ENCODE measurements at regions not wholly inside any gene's neighbourhood (a gene's known extent, or its start where the extent isn't known, plus 50 kb on each side); places are given as distances from the start of the nearest gene placed in this dataset.
"Not testable (repeated sequence)": the region's sequence is repeated elsewhere in the genome, so short reads cannot be mapped to it uniquely, and the experiment has no call there.

DNA sequence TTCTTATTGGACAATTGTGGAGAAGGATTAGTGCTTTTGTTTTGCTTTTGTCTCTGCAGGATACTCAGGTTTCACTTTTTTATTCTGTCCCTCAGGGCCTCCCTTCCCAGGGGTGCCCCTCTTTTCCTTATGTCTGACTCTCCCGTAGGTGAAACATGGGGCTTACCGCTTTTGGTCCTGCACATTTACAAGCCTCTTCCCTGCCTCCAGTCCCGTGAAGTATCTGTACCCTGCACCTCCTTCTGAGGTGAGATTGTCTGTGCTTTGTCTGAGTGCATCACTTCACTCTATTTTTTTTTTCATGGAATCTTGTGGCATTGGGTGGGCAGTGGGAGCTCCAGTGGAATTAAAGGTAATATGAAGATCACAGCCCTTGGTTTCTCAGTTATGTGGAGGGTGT is 758.1 kb upstream of the TPTE start:
- WGBS (ENCODE audit: insufficient coverage, low lambda C conversion rate), result 61% methylated on average over 3 of the region's 3 CpGs
- H3K4me1 ChIP-seq (ENCODE audit: control insufficient read depth, insufficient read depth, low read length), result no peaks in the 10 kb centered on the region
- H3K27ac ChIP-seq (ENCODE audit: low read length), result no peak overlapping the region
- no peak overlapping the region for H3K4me3 ChIP-seq (ENCODE audit: low read length)
- H3K27me3 ChIP-seq (ENCODE audit: control insufficient read depth, insufficient read depth, low read length), result no peaks in the 10 kb centered on the region
- no peaks in the 10 kb centered on the region for H3K36me3 ChIP-seq (ENCODE audit: control insufficient read depth, insufficient read depth, low read length)
- peaks cover 20% of the 10 kb centered on the region for H3K9me3 ChIP-seq (ENCODE audit: control insufficient read depth, low read depth, low read length)
- DNase-seq, result no peak

GRCh38 chr21:9763807-9764206 is 757.6 kb upstream of the TPTE start:
- WGBS (ENCODE audit: insufficient coverage, low lambda C conversion rate), result 60% methylated on average over 1 of the region's 4 CpGs
- H3K9me3 ChIP-seq (ENCODE audit: control insufficient read depth, low read depth, low read length), result peaks cover 23% of the 10 kb centered on the region
- no peak for DNase-seq
- no peaks in the 10 kb centered on the region for H3K4me1 ChIP-seq (ENCODE audit: control insufficient read depth, insufficient read depth, low read length)
- H3K27ac ChIP-seq (ENCODE audit: low read length), result no peak overlapping the region
- H3K36me3 ChIP-seq (ENCODE audit: control insufficient read depth, insufficient read depth, low read length), result no peaks in the 10 kb centered on the region
- no peak overlapping the region for H3K4me3 ChIP-seq (ENCODE audit: low read length)
- no peaks in the 10 kb centered on the region for H3K27me3 ChIP-seq (ENCODE audit: control insufficient read depth, insufficient read depth, low read length)

DNA sequence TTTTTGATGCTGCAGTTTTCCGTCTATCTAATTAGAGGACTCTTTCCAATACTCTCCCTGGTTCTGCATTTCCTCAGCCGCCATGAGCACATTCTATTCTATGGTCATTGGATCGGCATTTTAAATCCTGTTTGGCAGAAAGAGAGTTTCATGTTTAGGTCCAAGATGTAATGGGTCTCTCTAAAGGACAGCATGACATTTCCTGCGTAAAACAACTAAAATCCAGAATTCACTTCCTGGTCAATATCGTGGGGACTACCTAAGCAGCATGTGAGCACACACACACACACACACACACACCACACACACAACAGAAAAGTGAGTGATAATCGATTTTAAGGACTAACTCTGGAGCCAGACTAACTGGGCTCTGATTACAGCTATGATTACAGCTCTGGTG is 757.1 kb upstream of the TPTE start:
- DNase-seq; H3K36me3 ChIP-seq (ENCODE audit: control insufficient read depth, insufficient read depth, low read length); H3K4me3 ChIP-seq (ENCODE audit: low read length); H3K27me3 ChIP-seq (ENCODE audit: control insufficient read depth, insufficient read depth, low read length); H3K27ac ChIP-seq (ENCODE audit: low read length); H3K4me1 ChIP-seq (ENCODE audit: control insufficient read depth, insufficient read depth, low read length): not testable (repeated sequence)
- H3K9me3 ChIP-seq (ENCODE audit: control insufficient read depth, low read depth, low read length), result peaks cover 20% of the 10 kb centered on the region
- 84% methylated on average over 3 of the region's 6 CpGs for WGBS (ENCODE audit: insufficient coverage, low lambda C conversion rate)

DNA sequence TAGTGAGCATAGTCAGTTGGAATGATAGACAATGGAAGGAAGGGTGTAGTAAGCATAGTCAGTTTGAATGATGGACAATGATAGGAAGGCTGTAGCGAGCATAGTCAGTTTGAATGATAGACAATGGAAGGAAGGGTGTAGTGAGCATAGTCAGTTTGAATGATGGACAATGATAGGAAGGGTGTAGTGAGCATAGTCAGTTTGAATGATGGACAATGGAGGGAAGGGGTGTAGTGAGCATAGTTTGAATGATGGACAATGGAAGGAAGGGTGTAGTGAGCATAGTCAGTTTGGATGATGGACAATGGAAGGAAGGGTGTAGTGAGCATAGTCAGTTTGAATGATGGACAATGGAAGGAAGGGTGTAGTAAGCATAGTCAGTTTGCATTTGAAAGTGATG is 755.8 kb upstream of the TPTE start:
- not testable (repeated sequence) for H3K27me3 ChIP-seq (ENCODE audit: control insufficient read depth, insufficient read depth, low read length); DNase-seq; H3K4me3 ChIP-seq (ENCODE audit: low read length); H3K4me1 ChIP-seq (ENCODE audit: control insufficient read depth, insufficient read depth, low read length); H3K36me3 ChIP-seq (ENCODE audit: control insufficient read depth, insufficient read depth, low read length); H3K27ac ChIP-seq (ENCODE audit: low read length)
- 36% methylated on average over 1 of the region's 1 CpG for WGBS (ENCODE audit: insufficient coverage, low lambda C conversion rate)
- H3K9me3 ChIP-seq (ENCODE audit: control insufficient read depth, low read depth, low read length), result peaks cover 20% of the 10 kb centered on the region

GRCh38 chr21:9766890-9767591 is 754.3 kb upstream of the TPTE start:
- H3K9me3 ChIP-seq (ENCODE audit: control insufficient read depth, low read depth, low read length), result peaks cover 20% of the 10 kb centered on the region
- H3K27me3 ChIP-seq (ENCODE audit: control insufficient read depth, insufficient read depth, low read length); DNase-seq; H3K4me3 ChIP-seq (ENCODE audit: low read length); H3K4me1 ChIP-seq (ENCODE audit: control insufficient read depth, insufficient read depth, low read length); H3K36me3 ChIP-seq (ENCODE audit: control insufficient read depth, insufficient read depth, low read length); H3K27ac ChIP-seq (ENCODE audit: low read length): not testable (repeated sequence)
- WGBS (ENCODE audit: insufficient coverage, low lambda C conversion rate), result 76% methylated on average over 6 of the region's 19 CpGs

DNA sequence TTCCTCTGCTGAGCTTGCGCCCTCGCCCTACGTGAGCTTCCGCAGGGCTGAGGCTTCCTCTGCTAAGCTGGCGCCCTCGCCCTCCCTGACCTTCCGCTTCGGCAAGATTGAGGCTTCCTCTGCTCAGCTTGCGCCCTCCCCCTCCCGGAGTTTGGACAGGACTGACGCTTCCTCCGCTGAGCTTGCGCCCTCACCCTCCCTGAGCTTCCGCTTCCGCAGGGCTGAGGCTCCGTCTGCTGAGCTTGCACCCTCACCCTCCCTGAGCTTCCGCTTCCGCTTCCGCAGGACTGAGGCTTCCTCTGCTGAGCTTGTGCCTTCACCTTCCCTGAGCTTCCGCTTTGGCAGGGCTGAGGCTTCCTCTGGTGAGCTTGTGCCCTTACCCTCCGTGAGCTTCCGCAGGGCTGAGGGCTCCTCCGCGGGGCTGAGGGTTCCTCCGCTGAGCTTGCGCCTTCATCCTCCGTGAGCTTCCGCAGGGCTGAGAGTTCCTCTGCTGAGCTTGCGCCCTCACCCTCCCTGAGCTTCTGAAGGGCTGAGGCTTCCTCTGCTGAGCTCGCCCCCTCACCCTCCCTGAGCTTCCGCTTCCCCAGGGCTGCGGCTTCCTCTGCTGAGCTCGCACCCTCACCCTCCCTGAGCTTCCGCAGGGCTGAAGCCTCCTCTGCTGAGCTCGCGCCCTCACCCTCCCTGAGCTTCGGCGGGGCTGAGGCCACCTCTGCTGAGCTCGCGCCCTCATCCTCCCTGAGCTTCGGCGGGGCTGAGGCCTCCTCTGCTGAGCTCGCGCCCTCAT is 753.6 kb upstream of the TPTE start:
- WGBS (ENCODE audit: insufficient coverage, low lambda C conversion rate), result 79% methylated on average over 12 of the region's 44 CpGs
- H3K9me3 ChIP-seq (ENCODE audit: control insufficient read depth, low read depth, low read length), result peaks cover 20% of the 10 kb centered on the region
- no peak for DNase-seq

DNA sequence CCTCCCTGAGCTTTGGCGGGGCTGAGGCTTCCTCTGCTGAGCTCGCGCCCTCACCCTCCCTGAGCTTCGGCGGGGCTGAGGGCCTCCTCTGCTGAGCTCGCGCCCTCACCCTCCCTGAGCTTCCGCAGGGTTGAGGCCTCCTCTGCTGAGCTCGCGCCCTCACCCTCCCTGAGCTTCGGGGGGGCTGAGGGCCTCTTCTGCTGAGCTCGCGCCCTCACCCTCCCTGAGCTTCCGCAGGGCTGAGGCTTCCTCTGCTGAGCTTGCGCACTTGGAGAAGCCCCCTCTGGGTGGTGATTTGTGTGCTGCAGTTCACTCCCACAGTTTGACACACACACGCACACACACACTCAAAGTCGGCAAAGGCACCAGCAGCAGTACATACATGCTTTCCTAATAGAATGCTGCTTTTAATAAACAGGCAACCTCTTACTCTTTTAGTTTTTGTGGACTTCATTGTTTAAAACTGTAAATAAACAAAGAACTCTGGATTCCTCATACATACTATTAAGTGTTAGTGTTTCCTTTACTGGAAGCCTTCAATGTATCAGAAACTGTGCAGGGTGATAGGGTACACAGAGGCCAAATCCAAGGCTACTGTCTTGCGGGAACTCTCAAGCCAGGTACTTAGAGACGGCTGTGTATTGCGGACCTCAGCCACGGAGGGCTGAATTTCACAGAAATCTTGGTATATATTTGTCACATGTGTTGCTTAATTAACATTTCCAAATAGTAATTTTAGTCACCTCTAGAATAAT is 752.8 kb upstream of the TPTE start:
- H3K36me3 ChIP-seq (ENCODE audit: control insufficient read depth, insufficient read depth, low read length); DNase-seq; H3K4me1 ChIP-seq (ENCODE audit: control insufficient read depth, insufficient read depth, low read length); H3K27ac ChIP-seq (ENCODE audit: low read length); H3K4me3 ChIP-seq (ENCODE audit: low read length); H3K27me3 ChIP-seq (ENCODE audit: control insufficient read depth, insufficient read depth, low read length): not testable (repeated sequence)
- H3K9me3 ChIP-seq (ENCODE audit: control insufficient read depth, low read depth, low read length), result peaks cover 15% of the 10 kb centered on the region
- 60% methylated on average over 1 of the region's 21 CpGs for WGBS (ENCODE audit: insufficient coverage, low lambda C conversion rate)

More for the DNA sequence above, 753.6 kb upstream of the TPTE start:
- Histone ChIP-seq H3K4me1 (ENCODE audit: control insufficient read depth, insufficient read depth, low read length) (no peaks in the 10 kb centered on the region), H3K27me3 (ENCODE audit: control insufficient read depth, insufficient read depth, low read length) (no peaks in the 10 kb centered on the region), H3K27ac (ENCODE audit: low read length) (no peak overlapping the region), H3K36me3 (ENCODE audit: control insufficient read depth, insufficient read depth, low read length) (no peaks in the 10 kb centered on the region), H3K4me3 (ENCODE audit: low read length) (no peak overlapping the region)

- DNase-seq; H3K4me1 ChIP-seq (ENCODE audit: control insufficient read depth, insufficient read depth, low read length); H3K27me3 ChIP-seq (ENCODE audit: control insufficient read depth, insufficient read depth, low read length); H3K27ac ChIP-seq (ENCODE audit: low read length); H3K36me3 ChIP-seq (ENCODE audit: control insufficient read depth, insufficient read depth, low read length); H3K4me3 ChIP-seq (ENCODE audit: low read length): not testable (repeated sequence)
- H3K9me3 ChIP-seq (ENCODE audit: control insufficient read depth, low read depth, low read length), result peaks cover 15% of the 10 kb centered on the region
- WGBS (ENCODE audit: insufficient coverage, low lambda C conversion rate), result 64% methylated on average over 1 of the region's 9 CpGs
These were observed 752.3 kb upstream of the TPTE start for GRCh38 chr21:9769131-9769498.

GRCh38 chr21:9769718-9770690 is 751.4 kb upstream of the TPTE start:
- DNase-seq, result not testable (repeated sequence)
- H3K9me3 ChIP-seq (ENCODE audit: control insufficient read depth, low read depth, low read length), result peaks cover 15% of the 10 kb centered on the region

More at GRCh38 chr21:9769718-9770690, 751.4 kb upstream of the TPTE start:
- not testable (repeated sequence) for H3K4me3 ChIP-seq (ENCODE audit: low read length); H3K27me3 ChIP-seq (ENCODE audit: control insufficient read depth, insufficient read depth, low read length); H3K27ac ChIP-seq (ENCODE audit: low read length); H3K4me1 ChIP-seq (ENCODE audit: control insufficient read depth, insufficient read depth, low read length); H3K36me3 ChIP-seq (ENCODE audit: control insufficient read depth, insufficient read depth, low read length)
- WGBS (ENCODE audit: insufficient coverage, low lambda C conversion rate), result 83% methylated on average over 4 of the region's 17 CpGs

All from large intestine (tissue), 3 donors.